CD4-positive, alpha-beta T cell (primary cell): ENCODE measurements at regions not wholly inside any gene's neighbourhood (a gene's known extent, or its start where the extent isn't known, plus 50 kb on each side); places are given as distances from the start of the nearest gene placed in this dataset.

Experiments
- ATAC-seq: fragments of 200-7000 bp; cut with Tn5 transposase; one replicate; pipeline ENCODE4 v1.10.0; 2022; ENCODE audit warnings: mild to moderate bottlenecking; ENCODE audit not compliant: poor library complexity
- CTCF ChIA-PET: fragments of 350-600 bp; sonication (Branson Sonifier 250); formaldehyde crosslinking; loops from one replicate; lab custom pipeline; 2021; ENCODE audit warnings: antibody characterized with exemption, inconsistent platforms; lab: Charles Lee
- POLR2A ChIA-PET: fragments of 350-600 bp; sonication (Branson Sonifier 250); formaldehyde crosslinking; loops from one replicate; lab custom pipeline; 2021; ENCODE audit warnings: antibody characterized with exemption, inconsistent platforms; lab: Charles Lee
- DNase-seq, 14 experiments: peaks; one replicate each; pipeline ENCODE4 v3.0.0-alpha.2; 2013 to 2020; ENCODE audit warnings: mixed read lengths in 2 of 14
- H3K27ac ChIP-seq, 2 donors: one replicate each; pipeline versions ENCODE4 v1.5.1 to v1.7.0; 2013; ENCODE audit warnings: low read length in 2 of 2, low read depth in 1 of 2, mild to moderate bottlenecking in 1 of 2
- H3K27me3 ChIP-seq, 2 experiments: 1 replicate in 1 of 2; 2 replicates in 1 of 2; pipeline versions ENCODE4 v1.6.1 to v1.7.0; 2013; ENCODE audit warnings: low read length in 2 of 2, control low read depth in 1 of 2, mild to moderate bottlenecking in 1 of 2, moderate library complexity in 1 of 2; ENCODE audit not compliant: insufficient read depth in 2 of 2, control insufficient read depth in 1 of 2
- H3K36me3 ChIP-seq: one replicate; pipeline ENCODE4 v1.6.1; 2013; ENCODE audit warnings: low read length, control low read depth; ENCODE audit not compliant: insufficient read depth
- H3K4me1 ChIP-seq: one replicate; pipeline ENCODE4 v1.6.1; 2013; ENCODE audit warnings: low read length, control low read depth; ENCODE audit not compliant: insufficient read depth
- H3K4me3 ChIP-seq: one replicate; pipeline ENCODE4 v1.5.1; 2013; ENCODE audit warnings: mild to moderate bottlenecking, low read length, moderate library complexity
- H3K9me3 ChIP-seq, 2 experiments: 1 replicate in 1 of 2; 2 replicates in 1 of 2; pipeline versions ENCODE4 v1.6.1 to v1.7.0; 2013; ENCODE audit warnings: low read length in 2 of 2, mild to moderate bottlenecking in 2 of 2, control low read depth in 1 of 2, moderate library complexity in 1 of 2; ENCODE audit not compliant: control insufficient read depth in 1 of 2, insufficient read depth in 1 of 2
- H3K27ac Mint-ChIP-seq: one replicate; pipeline ENCODE4 v1.8.0; 2020; ENCODE audit warnings: mixed read lengths
- H3K27me3 Mint-ChIP-seq: one replicate; pipeline ENCODE4 v1.8.0; 2021; ENCODE audit warnings: mixed read lengths
- H3K36me3 Mint-ChIP-seq: one replicate; pipeline ENCODE4 v1.8.0; 2021; ENCODE audit warnings: low read depth, mixed read lengths
- H3K4me1 Mint-ChIP-seq: one replicate; pipeline ENCODE4 v1.8.0; 2021; ENCODE audit warnings: low read depth, mixed read lengths
- H3K4me3 Mint-ChIP-seq: one replicate; pipeline ENCODE4 v1.8.0; 2020; ENCODE audit warnings: mild to moderate bottlenecking, mixed read lengths
- H3K9me3 Mint-ChIP-seq: one replicate; pipeline ENCODE4 v1.8.0; 2020; ENCODE audit warnings: mixed read lengths
- intact Hi-C, 2 experiments: fragments of 100-400 bp; cut with DNase I in 1 of 2; cut with micrococcal nuclease in 1 of 2; formaldehyde crosslinking; loops; one replicate each; pipeline versions ENCODE4 v1.15.1 to v1.9.0; 2023 to 2025; cut with DNase I, micrococcal nuclease
- TF ChIP-seq, protein P1 (sequence below): fragments of 200-600 bp; IDR thresholded peaks from one replicate; pipeline ENCODE4 v1.8.0; 2022; ENCODE audit warnings: antibody characterized with exemption, mild to moderate bottlenecking

DNA sequence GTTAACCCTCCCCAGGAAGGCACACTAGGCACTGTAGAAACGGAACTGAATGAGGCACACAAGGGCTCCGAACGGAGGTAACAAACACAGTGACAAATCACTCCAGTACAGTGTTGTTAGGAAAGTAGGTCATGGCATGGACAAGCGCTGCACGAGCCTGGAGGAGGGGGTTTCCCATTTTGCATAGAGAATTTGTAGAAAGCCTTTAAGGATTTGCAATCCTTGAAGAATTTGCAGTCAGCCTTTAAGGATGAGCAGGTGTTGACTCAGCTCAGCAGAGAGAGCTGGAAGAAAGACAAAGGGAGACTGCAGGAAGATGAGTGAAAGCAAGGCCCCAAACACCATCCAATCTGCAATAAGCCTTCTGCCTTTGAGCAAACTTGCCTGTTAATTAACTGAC lies 51.1 kb upstream of the PPP1R3C start:
- H3K36me3 Mint-ChIP-seq = no peaks in the 10 kb centered on the region
- Histone ChIP-seq H3K4me3 (no peak overlapping the region), H3K4me1 (no peaks in the 10 kb centered on the region), H3K27ac (no peak overlapping the region), H3K36me3 (no peaks in the 10 kb centered on the region), H3K9me3 (no peaks in the 10 kb centered on the region), H3K27me3 (peaks cover 0 to 2% of the 10 kb centered on the region in 2 experiments)
- CTCF ChIA-PET = no interaction called here
- H3K9me3 Mint-ChIP-seq = no peaks in the 10 kb centered on the region
- no peak overlapping the region for H3K27ac Mint-ChIP-seq
- DNase-seq = no peak
- intact Hi-C loops = no loop called here
- H3K4me3 Mint-ChIP-seq = no peak overlapping the region
- TF ChIP-seq, protein P1, sequence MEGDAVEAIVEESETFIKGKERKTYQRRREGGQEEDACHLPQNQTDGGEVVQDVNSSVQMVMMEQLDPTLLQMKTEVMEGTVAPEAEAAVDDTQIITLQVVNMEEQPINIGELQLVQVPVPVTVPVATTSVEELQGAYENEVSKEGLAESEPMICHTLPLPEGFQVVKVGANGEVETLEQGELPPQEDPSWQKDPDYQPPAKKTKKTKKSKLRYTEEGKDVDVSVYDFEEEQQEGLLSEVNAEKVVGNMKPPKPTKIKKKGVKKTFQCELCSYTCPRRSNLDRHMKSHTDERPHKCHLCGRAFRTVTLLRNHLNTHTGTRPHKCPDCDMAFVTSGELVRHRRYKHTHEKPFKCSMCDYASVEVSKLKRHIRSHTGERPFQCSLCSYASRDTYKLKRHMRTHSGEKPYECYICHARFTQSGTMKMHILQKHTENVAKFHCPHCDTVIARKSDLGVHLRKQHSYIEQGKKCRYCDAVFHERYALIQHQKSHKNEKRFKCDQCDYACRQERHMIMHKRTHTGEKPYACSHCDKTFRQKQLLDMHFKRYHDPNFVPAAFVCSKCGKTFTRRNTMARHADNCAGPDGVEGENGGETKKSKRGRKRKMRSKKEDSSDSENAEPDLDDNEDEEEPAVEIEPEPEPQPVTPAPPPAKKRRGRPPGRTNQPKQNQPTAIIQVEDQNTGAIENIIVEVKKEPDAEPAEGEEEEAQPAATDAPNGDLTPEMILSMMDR = no peak
- no peak for ATAC-seq
- H3K27me3 Mint-ChIP-seq = no peaks in the 10 kb centered on the region
- POLR2A ChIA-PET = no interaction called here
- no peaks in the 10 kb centered on the region for H3K4me1 Mint-ChIP-seq

DNA sequence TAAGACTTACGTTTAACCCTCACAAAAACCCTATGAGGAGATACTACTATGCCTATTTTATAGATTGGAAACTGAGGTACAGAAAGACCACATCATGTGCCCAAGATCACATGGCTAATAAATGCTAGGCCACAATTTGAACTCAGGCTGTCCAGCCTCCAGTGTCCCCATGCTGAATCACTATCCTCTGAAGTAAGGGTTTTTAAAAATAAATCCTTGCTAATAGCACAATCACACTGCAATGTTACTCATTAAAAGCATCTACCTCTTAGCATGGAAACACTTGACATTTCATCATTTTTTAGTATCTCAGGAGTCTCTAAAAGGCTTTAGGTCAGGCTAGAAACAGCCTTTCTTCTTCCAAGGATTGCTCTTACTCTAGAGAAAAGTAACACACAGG lies 50.0 kb upstream of the PPP1R3C start:
- no peak overlapping the region for H3K27ac ChIP-seq
- Mint-ChIP-seq H3K36me3 (no peaks in the 10 kb centered on the region), H3K27ac (no peak overlapping the region), H3K4me3 (no peak overlapping the region), H3K27me3 (no peaks in the 10 kb centered on the region), H3K9me3 (no peaks in the 10 kb centered on the region), H3K4me1 (no peaks in the 10 kb centered on the region)
- intact Hi-C loops = no loop called here
- H3K36me3 ChIP-seq = no peaks in the 10 kb centered on the region
- no peak for ATAC-seq
- H3K9me3 ChIP-seq = no peaks in the 10 kb centered on the region
- peaks cover 0 to 2% of the 10 kb centered on the region in 2 experiments for H3K27me3 ChIP-seq
- ChIA-PET CTCF (no interaction called here), POLR2A (no interaction called here)
- H3K4me3 ChIP-seq = no peak overlapping the region
- TF ChIP-seq, protein P1 = no peak
- no peaks in the 10 kb centered on the region for H3K4me1 ChIP-seq
- no peak for DNase-seq
